ENCODE measurements at regions not wholly inside any gene's neighbourhood (a gene's known extent, or its start where the extent isn't known, plus 50 kb on each side); places are given as distances from the start of the nearest gene placed in this dataset.

DNA sequence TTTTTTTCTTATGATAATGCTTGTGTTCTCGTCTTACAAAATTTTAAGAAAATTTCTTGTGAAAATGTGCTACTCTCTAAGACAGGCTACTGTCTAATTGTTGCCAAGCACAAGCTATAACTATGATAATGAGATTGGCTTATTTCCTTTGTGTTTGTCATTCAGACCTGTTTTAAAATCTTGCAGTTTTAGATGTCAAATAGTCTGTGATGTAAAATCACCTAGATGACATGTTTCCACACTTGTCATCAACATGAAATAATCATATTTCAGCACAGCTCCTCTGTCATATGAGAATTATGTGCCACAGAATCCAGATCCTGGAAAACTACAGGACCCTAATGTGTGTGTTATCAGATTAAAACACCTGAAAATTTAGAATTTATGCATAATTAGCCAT lies 539.7 kb downstream of the USP25 start:
- ATAC-seq (ENCODE audit: insufficient read depth, low FRiP score) (no peak), DNase-seq (no peak)
- Histone ChIP-seq H3K4me1 (ENCODE audit: control insufficient read depth in 5 of 5, insufficient read depth in 5 of 5, low read length in 5 of 5) (no peaks in the 10 kb centered on the region), H3K4me3 (no peak overlapping the region), H3K36me3 (ENCODE audit: control insufficient read depth in 4 of 4, insufficient read depth in 4 of 4, low read length in 4 of 4) (no peaks in the 10 kb centered on the region), H3K9ac (ENCODE audit: insufficient read depth in 1 of 2, low read length in 2 of 2) (no peak overlapping the region), H3K27ac (ENCODE audit: low read depth in 1 of 2, low read length in 1 of 2) (no peak overlapping the region), H3K27me3 (ENCODE audit: control insufficient read depth in 3 of 3, insufficient read depth in 3 of 3, low read length in 2 of 3) (no peaks in the 10 kb centered on the region), H3K9me3 (ENCODE audit: control insufficient read depth in 4 of 4, insufficient read depth in 3 of 4, low read length in 3 of 4) (no peaks in the 10 kb centered on the region)
- TF ChIP-seq, protein P1, sequence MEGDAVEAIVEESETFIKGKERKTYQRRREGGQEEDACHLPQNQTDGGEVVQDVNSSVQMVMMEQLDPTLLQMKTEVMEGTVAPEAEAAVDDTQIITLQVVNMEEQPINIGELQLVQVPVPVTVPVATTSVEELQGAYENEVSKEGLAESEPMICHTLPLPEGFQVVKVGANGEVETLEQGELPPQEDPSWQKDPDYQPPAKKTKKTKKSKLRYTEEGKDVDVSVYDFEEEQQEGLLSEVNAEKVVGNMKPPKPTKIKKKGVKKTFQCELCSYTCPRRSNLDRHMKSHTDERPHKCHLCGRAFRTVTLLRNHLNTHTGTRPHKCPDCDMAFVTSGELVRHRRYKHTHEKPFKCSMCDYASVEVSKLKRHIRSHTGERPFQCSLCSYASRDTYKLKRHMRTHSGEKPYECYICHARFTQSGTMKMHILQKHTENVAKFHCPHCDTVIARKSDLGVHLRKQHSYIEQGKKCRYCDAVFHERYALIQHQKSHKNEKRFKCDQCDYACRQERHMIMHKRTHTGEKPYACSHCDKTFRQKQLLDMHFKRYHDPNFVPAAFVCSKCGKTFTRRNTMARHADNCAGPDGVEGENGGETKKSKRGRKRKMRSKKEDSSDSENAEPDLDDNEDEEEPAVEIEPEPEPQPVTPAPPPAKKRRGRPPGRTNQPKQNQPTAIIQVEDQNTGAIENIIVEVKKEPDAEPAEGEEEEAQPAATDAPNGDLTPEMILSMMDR (IDR thresholded peaks at IDR 0.05; ENCODE audit: control extremely low read depth, extremely low read depth): no peak
- 93 to 95% methylated on average over 1 of the region's 1 CpG for WGBS, 2 donors

GRCh38 chr21:16279731-16280581 lies 550.2 kb downstream of the USP25 start:
- Histone ChIP-seq H3K4me3 (no peak overlapping the region), H3K9ac (ENCODE audit: insufficient read depth in 1 of 2, low read length in 2 of 2) (peak overlapping the region in 1 of 2 donors; percentile 56), H3K27ac (ENCODE audit: low read depth in 1 of 2, low read length in 1 of 2) (no peak overlapping the region), H3K9me3 (ENCODE audit: control insufficient read depth in 4 of 4, insufficient read depth in 3 of 4, low read length in 3 of 4) (no peaks in the 10 kb centered on the region), H3K4me1 (ENCODE audit: control insufficient read depth in 5 of 5, insufficient read depth in 5 of 5, low read length in 5 of 5) (peaks cover 0 to 14% (median 5%) of the 10 kb centered on the region in 5 donors), H3K36me3 (ENCODE audit: control insufficient read depth in 4 of 4, insufficient read depth in 4 of 4, low read length in 4 of 4) (no peaks in the 10 kb centered on the region), H3K27me3 (ENCODE audit: control insufficient read depth in 3 of 3, insufficient read depth in 3 of 3, low read length in 2 of 3) (no peaks in the 10 kb centered on the region)
- WGBS, 2 donors: 68 to 73% methylated on average over 15 of the region's 15 CpGs
- TF ChIP-seq, protein P1 (IDR thresholded peaks at IDR 0.05; ENCODE audit: control extremely low read depth, extremely low read depth): no peak
- DNase-seq (peak; percentile 54 to 70 (median 68)), ATAC-seq (ENCODE audit: insufficient read depth, low FRiP score) (no peak)

DNA sequence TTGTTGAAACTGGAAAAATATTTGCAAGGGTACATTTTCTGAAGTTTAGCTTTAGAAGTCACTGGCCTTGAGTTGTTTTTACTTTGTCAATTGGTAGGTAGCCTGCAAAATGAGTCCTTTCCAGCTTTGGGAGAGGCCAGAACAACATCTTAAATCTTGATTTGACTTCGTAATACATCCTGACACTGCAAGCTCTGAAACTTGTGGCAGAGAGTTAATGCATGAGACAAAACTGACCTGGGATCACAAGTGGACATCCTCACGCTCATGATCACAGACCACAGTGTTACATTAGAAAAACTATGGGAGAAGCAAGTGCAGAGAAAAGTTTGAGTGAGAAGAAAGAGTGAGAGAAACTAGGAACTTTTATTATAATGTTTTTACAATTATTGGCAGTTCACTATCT lies 550.9 kb downstream of the USP25 start:
- no peak overlapping the region for H3K27ac ChIP-seq (ENCODE audit: low read depth in 1 of 2, low read length in 1 of 2)
- H3K4me3 ChIP-seq: no peak overlapping the region
- H3K27me3 ChIP-seq (ENCODE audit: control insufficient read depth in 3 of 3, insufficient read depth in 3 of 3, low read length in 2 of 3): no peaks in the 10 kb centered on the region
- DNase-seq (peak in 2 of 3 donors; percentile 17 to 55), ATAC-seq (ENCODE audit: insufficient read depth, low FRiP score) (no peak)
- TF ChIP-seq, protein P1 (IDR thresholded peaks at IDR 0.05; ENCODE audit: control extremely low read depth, extremely low read depth): no peak
- H3K9me3 ChIP-seq (ENCODE audit: control insufficient read depth in 4 of 4, insufficient read depth in 3 of 4, low read length in 3 of 4): no peaks in the 10 kb centered on the region
- peaks cover 0 to 15% (median 5%) of the 10 kb centered on the region in 5 donors for H3K4me1 ChIP-seq (ENCODE audit: control insufficient read depth in 5 of 5, insufficient read depth in 5 of 5, low read length in 5 of 5)
- WGBS, 2 donors: 72 to 75% methylated on average over 2 of the region's 2 CpGs
- no peaks in the 10 kb centered on the region for H3K36me3 ChIP-seq (ENCODE audit: control insufficient read depth in 4 of 4, insufficient read depth in 4 of 4, low read length in 4 of 4)
- peak overlapping the region in 1 of 2 donors; percentile 56 for H3K9ac ChIP-seq (ENCODE audit: insufficient read depth in 1 of 2, low read length in 2 of 2)

All from lung (tissue), 11 donors.